Fibroblast of lung (primary cell): ENCODE measurements at regions not wholly inside any gene's neighbourhood (a gene's known extent, or its start where the extent isn't known, plus 50 kb on each side); places are given as distances from the start of the nearest gene placed in this dataset.

Experiments
- DNase-seq, 2 donors: peaks; one replicate each; pipeline versions ENCODE4 v3.0.0 to v3.0.0-alpha.2; 2010; ENCODE audit warnings: low read depth in 2 of 2
- H2AFZ ChIP-seq: 2 replicates; pipeline ENCODE4 v1.5.1; 2012; ENCODE audit warnings: low read length, control low read depth, inconsistent platforms
- H3K27ac ChIP-seq: 2 replicates; pipeline ENCODE4 v1.5.1; 2011; ENCODE audit warnings: low read length, control low read depth; ENCODE audit not compliant: insufficient read depth
- H3K27me3 ChIP-seq: 2 replicates; pipeline ENCODE4 v1.5.1; 2011; ENCODE audit warnings: mild to moderate bottlenecking, low read length; ENCODE audit not compliant: control insufficient read depth, insufficient read depth
- H3K36me3 ChIP-seq: 2 replicates; pipeline ENCODE4 v1.5.1; 2011; ENCODE audit warnings: low read length; ENCODE audit not compliant: control insufficient read depth, insufficient read depth
- H3K4me1 ChIP-seq: 2 replicates; pipeline ENCODE4 v1.5.1; 2011; ENCODE audit warnings: low read length; ENCODE audit not compliant: control insufficient read depth, insufficient read depth; ENCODE audit errors: extremely low read depth
- H3K4me2 ChIP-seq: 2 replicates; pipeline ENCODE4 v1.5.1; 2011; ENCODE audit warnings: low read length, control low read depth; ENCODE audit not compliant: insufficient read depth; ENCODE audit errors: extremely low read depth
- H3K4me3 ChIP-seq, 4 experiments: fragments of 200-600 bp in 1 of 4; sonication (generic) in 1 of 4; replicated peaks in 1 of 4; 2 replicates each; pipeline ENCODE4 v1.5.1; 2011 to 2016; ENCODE audit warnings: low read length in 4 of 4, low read depth in 3 of 4, mild to moderate bottlenecking in 3 of 4, control low read depth in 2 of 4, inconsistent platforms in 1 of 4, mixed read lengths in 1 of 4; ENCODE audit not compliant: insufficient read depth in 1 of 4; ENCODE audit errors: control extremely low read depth in 1 of 4
- H3K79me2 ChIP-seq: 2 replicates; pipeline ENCODE4 v1.5.1; 2012; ENCODE audit warnings: mild to moderate bottlenecking, low read length, inconsistent platforms; ENCODE audit not compliant: control insufficient read depth, insufficient read depth
- H3K9ac ChIP-seq: 2 replicates; pipeline ENCODE4 v1.5.1; 2011; ENCODE audit warnings: mild to moderate bottlenecking, low read length, control low read depth; ENCODE audit not compliant: insufficient read depth
- H3K9me3 ChIP-seq: 2 replicates; pipeline ENCODE4 v1.5.1; 2012; ENCODE audit warnings: low read depth, low read length; ENCODE audit not compliant: control insufficient read depth, insufficient read depth
- H4K20me1 ChIP-seq: 2 replicates; pipeline ENCODE4 v1.5.1; 2011; ENCODE audit warnings: low read length; ENCODE audit not compliant: control insufficient read depth, insufficient read depth; ENCODE audit errors: extremely low read depth
- EZH2 ChIP-seq: IDR thresholded peaks from 2 replicates; pipeline ENCODE4 v1.5.1; 2012; ENCODE audit warnings: low read length, control low read depth, mild to moderate bottlenecking; ENCODE audit errors: missing control alignments
- TF ChIP-seq, protein P1 (sequence below), 2 donors: IDR thresholded peaks in 1 of 2; conservative IDR thresholded peaks in 1 of 2; 1 replicate in 1 of 2; 2 replicates in 1 of 2; pipeline ENCODE4 v1.5.1; 2011 to 2012; ENCODE audit warnings: low read length in 2 of 2, control low read depth in 1 of 2, inconsistent platforms in 1 of 2, low read depth in 1 of 2, mild to moderate bottlenecking in 1 of 2

DNA sequence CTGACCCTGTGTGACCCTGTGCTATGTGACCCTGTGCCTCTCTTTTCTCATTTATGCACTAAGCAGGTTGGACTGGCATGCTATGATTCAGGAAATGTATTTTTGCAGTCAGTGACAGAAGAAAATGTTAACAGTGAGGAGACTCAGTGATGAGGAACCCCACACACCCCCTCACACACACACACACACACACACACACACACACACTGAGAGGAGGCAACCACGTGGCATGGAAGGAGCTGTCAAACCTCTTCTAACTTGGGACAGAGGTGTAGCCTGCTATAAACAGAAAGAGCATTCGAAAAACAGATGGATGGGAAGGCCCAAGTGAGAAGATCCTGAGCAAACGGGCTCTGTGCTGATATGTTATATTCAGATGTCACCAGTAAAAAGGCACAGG, 57.9 kb upstream of the GRIA1 start:
- no peak overlapping the region for H3K4me2 ChIP-seq
- no peaks in the 10 kb centered on the region for H3K79me2 ChIP-seq
- H3K27me3 ChIP-seq, result no peaks in the 10 kb centered on the region
- no peak overlapping the region for H3K9ac ChIP-seq
- H3K27ac ChIP-seq, result no peak overlapping the region
- no peak overlapping the region for H3K4me3 ChIP-seq
- H4K20me1 ChIP-seq, result no peaks in the 10 kb centered on the region
- no peak for DNase-seq
- TF ChIP-seq, protein P1, sequence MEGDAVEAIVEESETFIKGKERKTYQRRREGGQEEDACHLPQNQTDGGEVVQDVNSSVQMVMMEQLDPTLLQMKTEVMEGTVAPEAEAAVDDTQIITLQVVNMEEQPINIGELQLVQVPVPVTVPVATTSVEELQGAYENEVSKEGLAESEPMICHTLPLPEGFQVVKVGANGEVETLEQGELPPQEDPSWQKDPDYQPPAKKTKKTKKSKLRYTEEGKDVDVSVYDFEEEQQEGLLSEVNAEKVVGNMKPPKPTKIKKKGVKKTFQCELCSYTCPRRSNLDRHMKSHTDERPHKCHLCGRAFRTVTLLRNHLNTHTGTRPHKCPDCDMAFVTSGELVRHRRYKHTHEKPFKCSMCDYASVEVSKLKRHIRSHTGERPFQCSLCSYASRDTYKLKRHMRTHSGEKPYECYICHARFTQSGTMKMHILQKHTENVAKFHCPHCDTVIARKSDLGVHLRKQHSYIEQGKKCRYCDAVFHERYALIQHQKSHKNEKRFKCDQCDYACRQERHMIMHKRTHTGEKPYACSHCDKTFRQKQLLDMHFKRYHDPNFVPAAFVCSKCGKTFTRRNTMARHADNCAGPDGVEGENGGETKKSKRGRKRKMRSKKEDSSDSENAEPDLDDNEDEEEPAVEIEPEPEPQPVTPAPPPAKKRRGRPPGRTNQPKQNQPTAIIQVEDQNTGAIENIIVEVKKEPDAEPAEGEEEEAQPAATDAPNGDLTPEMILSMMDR (conservative IDR thresholded peaks at IDR 0.05 in 1 of 2, IDR thresholded peaks at IDR 0.05 in 1 of 2; ENCODE audit: low read depth in 1 of 2, low read length in 2 of 2), result no peak
- no peak for TF ChIP-seq EZH2
- H3K4me1 ChIP-seq, result no peaks in the 10 kb centered on the region
- H2AFZ ChIP-seq, result no peak overlapping the region
- H3K36me3 ChIP-seq, result no peaks in the 10 kb centered on the region
- no peaks in the 10 kb centered on the region for H3K9me3 ChIP-seq

- Histone ChIP-seq H3K9me3 (no peaks in the 10 kb centered on the region), H2AFZ (no peak overlapping the region), H3K9ac (no peak overlapping the region), H3K4me2 (no peak overlapping the region), H3K79me2 (no peaks in the 10 kb centered on the region), H3K4me1 (no peaks in the 10 kb centered on the region), H3K4me3 (no peak overlapping the region), H3K27me3 (no peaks in the 10 kb centered on the region), H3K27ac (no peak overlapping the region), H3K36me3 (no peaks in the 10 kb centered on the region), H4K20me1 (no peaks in the 10 kb centered on the region)
- DNase-seq, result no peak
- TF ChIP-seq, protein P1 (conservative IDR thresholded peaks at IDR 0.05 in 1 of 2, IDR thresholded peaks at IDR 0.05 in 1 of 2; ENCODE audit: low read depth in 1 of 2, low read length in 2 of 2), result no peak
- no peak for TF ChIP-seq EZH2
Measured at GRCh38 chr5:153437251-153437650, 53.2 kb upstream of the GRIA1 start.

DNA sequence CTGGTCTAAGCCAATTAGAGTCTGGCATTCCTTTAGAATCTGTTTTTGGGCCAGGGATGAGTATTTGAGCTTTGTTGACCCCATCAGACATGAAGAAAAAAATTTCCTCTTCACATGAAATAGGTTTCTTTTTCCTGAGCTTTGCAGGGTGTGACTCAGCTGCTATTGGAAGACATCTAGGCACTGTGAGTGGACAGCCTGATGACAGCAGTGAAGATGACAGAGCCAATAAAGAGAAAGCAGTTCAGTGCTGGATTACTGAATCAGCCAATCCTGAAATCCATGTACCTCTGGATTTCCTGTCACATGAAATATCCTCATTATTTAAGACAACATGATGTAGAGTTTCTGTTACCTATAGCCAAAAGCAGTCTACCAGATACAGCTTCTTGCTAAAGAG, 51.3 kb upstream of the GRIA1 start:
- no peak for DNase-seq
- TF ChIP-seq, protein P1 (conservative IDR thresholded peaks at IDR 0.05 in 1 of 2, IDR thresholded peaks at IDR 0.05 in 1 of 2; ENCODE audit: low read depth in 1 of 2, low read length in 2 of 2), result no peak
- TF ChIP-seq EZH2, result no peak

More for the DNA sequence above, 51.3 kb upstream of the GRIA1 start:
- H3K9me3 ChIP-seq, result no peaks in the 10 kb centered on the region
- no peak overlapping the region for H3K27ac ChIP-seq
- no peak overlapping the region for H2AFZ ChIP-seq
- no peaks in the 10 kb centered on the region for H3K4me1 ChIP-seq
- H3K79me2 ChIP-seq, result no peaks in the 10 kb centered on the region
- no peak overlapping the region for H3K4me2 ChIP-seq
- H3K36me3 ChIP-seq, result no peaks in the 10 kb centered on the region
- H3K27me3 ChIP-seq, result no peaks in the 10 kb centered on the region
- no peak overlapping the region for H3K4me3 ChIP-seq
- H3K9ac ChIP-seq, result no peak overlapping the region
- H4K20me1 ChIP-seq, result no peaks in the 10 kb centered on the region
